ENCODE measurements at regions not wholly inside any gene's neighbourhood (a gene's known extent, or its start where the extent isn't known, plus 50 kb on each side); places are given as distances from the start of the nearest gene placed in this dataset.

DNA sequence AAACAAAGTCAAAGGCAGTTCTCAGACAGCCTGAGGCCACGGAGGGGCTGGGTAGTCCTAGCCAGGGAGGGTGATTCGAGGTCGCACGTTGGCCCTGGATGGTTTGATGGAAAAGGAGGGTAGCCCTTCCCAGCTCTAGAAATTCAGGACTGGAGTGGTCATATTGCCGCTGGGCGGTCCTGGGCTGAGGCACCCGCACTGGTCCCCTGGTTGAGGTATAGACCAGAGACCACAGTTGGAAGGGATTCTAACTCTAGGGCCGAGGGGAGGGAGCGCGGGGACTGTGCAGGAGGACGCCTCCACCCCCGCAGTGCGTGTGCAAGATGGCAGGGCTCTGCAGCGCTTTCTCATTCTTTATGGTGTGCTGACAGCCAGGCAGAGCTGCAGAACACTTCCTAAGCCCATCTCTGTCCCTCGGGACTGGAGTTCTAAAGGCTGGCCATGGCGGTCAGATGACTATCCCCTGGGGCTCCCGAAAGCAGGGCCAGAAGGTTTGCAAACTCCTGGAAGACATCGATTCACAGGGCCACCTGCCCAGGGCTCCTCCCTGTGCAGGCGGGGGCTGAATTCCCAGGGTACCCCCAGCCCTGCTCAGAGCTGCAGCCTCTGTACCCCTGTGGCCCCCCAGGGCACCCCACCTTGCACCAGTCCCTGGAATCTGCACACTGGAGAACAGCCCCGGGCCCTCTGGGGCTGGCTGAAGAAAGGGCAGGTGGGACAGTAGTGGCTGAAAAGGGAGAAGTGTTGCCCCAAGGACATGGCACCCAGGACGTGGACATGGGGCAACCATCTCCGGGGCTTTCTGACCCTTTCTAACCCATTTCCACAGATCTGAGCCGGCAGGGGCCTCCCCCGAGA lies 51.0 kb upstream of the ELN start:
- Histone ChIP-seq H3K79me2 (ENCODE audit: insufficient read depth, low read length) (no peaks in the 10 kb centered on the region), H3K9ac (ENCODE audit: low read depth, low read length) (no peak overlapping the region), H3K27me3 (ENCODE audit: insufficient read depth, low read length, poor library complexity) (no peaks in the 10 kb centered on the region), H4K20me1 (ENCODE audit: insufficient read depth, low read length) (no peaks in the 10 kb centered on the region; the same call in 1 of the 2 replicates), H3K9me3 (ENCODE audit: insufficient read depth, low read length, severe bottlenecking) (no peaks in the 10 kb centered on the region), H3K4me3 (ENCODE audit: low read depth in 1 of 2, low read length in 2 of 2) (no peak overlapping the region), H2AFZ (ENCODE audit: low read depth, low read length) (no peak overlapping the region), H3K4me2 (ENCODE audit: insufficient read depth, low read length) (no peak overlapping the region), H3K4me1 (ENCODE audit: insufficient read depth, low read length) (no peaks in the 10 kb centered on the region), H3K36me3 (ENCODE audit: insufficient read depth, low read length) (no peaks in the 10 kb centered on the region), H3K27ac (ENCODE audit: low read length) (no peak overlapping the region)
- no peak for TF ChIP-seq EZH2 (IDR thresholded peaks at IDR 0.05; ENCODE audit: borderline replicate concordance, low read depth, low read length, severe bottlenecking)
- TF ChIP-seq, protein P1, sequence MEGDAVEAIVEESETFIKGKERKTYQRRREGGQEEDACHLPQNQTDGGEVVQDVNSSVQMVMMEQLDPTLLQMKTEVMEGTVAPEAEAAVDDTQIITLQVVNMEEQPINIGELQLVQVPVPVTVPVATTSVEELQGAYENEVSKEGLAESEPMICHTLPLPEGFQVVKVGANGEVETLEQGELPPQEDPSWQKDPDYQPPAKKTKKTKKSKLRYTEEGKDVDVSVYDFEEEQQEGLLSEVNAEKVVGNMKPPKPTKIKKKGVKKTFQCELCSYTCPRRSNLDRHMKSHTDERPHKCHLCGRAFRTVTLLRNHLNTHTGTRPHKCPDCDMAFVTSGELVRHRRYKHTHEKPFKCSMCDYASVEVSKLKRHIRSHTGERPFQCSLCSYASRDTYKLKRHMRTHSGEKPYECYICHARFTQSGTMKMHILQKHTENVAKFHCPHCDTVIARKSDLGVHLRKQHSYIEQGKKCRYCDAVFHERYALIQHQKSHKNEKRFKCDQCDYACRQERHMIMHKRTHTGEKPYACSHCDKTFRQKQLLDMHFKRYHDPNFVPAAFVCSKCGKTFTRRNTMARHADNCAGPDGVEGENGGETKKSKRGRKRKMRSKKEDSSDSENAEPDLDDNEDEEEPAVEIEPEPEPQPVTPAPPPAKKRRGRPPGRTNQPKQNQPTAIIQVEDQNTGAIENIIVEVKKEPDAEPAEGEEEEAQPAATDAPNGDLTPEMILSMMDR (IDR thresholded peaks at IDR 0.05; ENCODE audit: borderline replicate concordance, extremely low read depth, low read length, poor library complexity, severe bottlenecking): no peak
- no peak for ATAC-seq (ENCODE audit: insufficient read depth, low read depth)
- no peak for DNase-seq

DNA sequence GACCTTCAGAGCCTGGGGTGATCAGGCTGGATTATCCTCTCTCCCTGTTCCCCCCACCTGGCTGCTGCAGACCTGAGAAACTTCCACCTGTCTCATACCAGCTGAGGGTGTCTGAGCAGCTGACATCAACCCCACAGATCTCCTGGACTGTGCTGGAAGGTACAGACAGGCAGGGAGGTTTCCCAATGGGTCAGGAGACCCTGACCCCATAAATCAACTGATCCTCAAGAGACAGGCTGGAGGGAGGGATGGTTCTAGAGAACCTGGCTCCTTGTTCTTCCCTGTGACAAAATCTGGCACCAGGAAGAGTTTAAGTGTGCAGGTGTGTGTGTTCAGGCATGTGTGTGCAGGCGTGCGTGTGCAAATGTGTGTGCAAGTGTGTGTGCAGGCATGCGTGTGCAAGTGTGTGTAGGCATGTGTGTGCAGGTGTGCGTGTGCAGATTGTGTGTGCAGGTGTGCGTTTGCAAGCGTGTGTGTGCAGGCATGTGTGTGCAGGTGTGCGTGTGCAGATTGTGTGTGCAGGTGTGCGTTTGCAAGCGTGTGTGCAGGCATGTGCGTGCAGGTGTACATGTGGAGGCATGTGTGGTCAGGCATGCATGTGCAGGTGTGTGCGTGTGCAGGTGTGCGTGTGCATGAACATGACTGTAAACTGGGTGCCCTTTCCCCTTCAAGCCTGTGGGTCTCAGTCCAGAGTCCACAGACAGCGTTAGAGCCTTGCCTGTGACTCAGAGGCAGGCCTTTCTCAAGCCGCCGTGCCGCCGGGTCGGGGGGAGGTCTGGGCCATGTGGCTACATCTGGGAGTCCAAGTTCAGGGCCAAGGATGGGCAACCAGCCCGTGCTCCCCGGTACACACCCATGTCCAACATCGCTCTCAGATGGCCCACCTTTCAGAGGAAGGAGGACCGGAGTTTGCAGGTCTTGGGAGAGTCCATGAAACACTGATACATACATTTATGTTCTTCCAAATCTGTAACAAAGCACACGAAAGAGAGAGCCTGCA lies 50.1 kb upstream of the ELN start:
- Histone ChIP-seq H3K27ac (ENCODE audit: low read length) (no peak overlapping the region), H2AFZ (ENCODE audit: low read depth, low read length) (no peak overlapping the region), H3K4me1 (ENCODE audit: insufficient read depth, low read length) (no peaks in the 10 kb centered on the region), H4K20me1 (ENCODE audit: insufficient read depth, low read length) (no peaks in the 10 kb centered on the region; the same call in 1 of the 2 replicates), H3K9ac (ENCODE audit: low read depth, low read length) (no peak overlapping the region), H3K27me3 (ENCODE audit: insufficient read depth, low read length, poor library complexity) (no peaks in the 10 kb centered on the region), H3K36me3 (ENCODE audit: insufficient read depth, low read length) (no peaks in the 10 kb centered on the region), H3K4me2 (ENCODE audit: insufficient read depth, low read length) (no peak overlapping the region), H3K9me3 (ENCODE audit: insufficient read depth, low read length, severe bottlenecking) (no peaks in the 10 kb centered on the region), H3K79me2 (ENCODE audit: insufficient read depth, low read length) (no peaks in the 10 kb centered on the region), H3K4me3 (ENCODE audit: low read depth in 1 of 2, low read length in 2 of 2) (no peak overlapping the region)
- DNase-seq (no peak), ATAC-seq (ENCODE audit: insufficient read depth, low read depth) (no peak)
- TF ChIP-seq, protein P1 (IDR thresholded peaks at IDR 0.05; ENCODE audit: borderline replicate concordance, extremely low read depth, low read length, poor library complexity, severe bottlenecking): no peak
- no peak for TF ChIP-seq EZH2 (IDR thresholded peaks at IDR 0.05; ENCODE audit: borderline replicate concordance, low read depth, low read length, severe bottlenecking)

All from DND-41 (cell line).